AG20443 (cell line): ENCODE measurements at regions not wholly inside any gene's neighbourhood (a gene's known extent, or its start where the extent isn't known, plus 50 kb on each side); places are given as distances from the start of the nearest gene placed in this dataset.

Experiments
- DNase-seq: peaks from one replicate; pipeline ENCODE4 v3.0.0; 2012; ENCODE audit warnings: low spot score, mixed read lengths

GRCh38 chr14:100674897-100675619 is 51.6 kb upstream of the DLK1 start:
- no peak for DNase-seq

GRCh38 chr14:100675699-100676684 is 50.7 kb upstream of the DLK1 start:
- DNase-seq, result no peak
